ENCODE measurements at regions not wholly inside any gene's neighbourhood (a gene's known extent, or its start where the extent isn't known, plus 50 kb on each side); places are given as distances from the start of the nearest gene placed in this dataset.

- DNase-seq: no peak
- H3K9me3 ChIP-seq (ENCODE audit: control insufficient read depth, insufficient read depth, low read length): no peaks in the 10 kb centered on the region
- Mint-ChIP-seq H3K9me3 (no peaks in the 10 kb centered on the region), H3K27me3 (ENCODE audit: low read depth in 2 of 2) (no peaks in the 10 kb centered on the region), H3K27ac (no peak overlapping the region), H3K4me1 (no peaks in the 10 kb centered on the region), H3K36me3 (no peaks in the 10 kb centered on the region), H3K4me3 (no peak overlapping the region)
- H3K36me3 ChIP-seq (ENCODE audit: control insufficient read depth, insufficient read depth, low read length): no peaks in the 10 kb centered on the region
- H3K4me1 ChIP-seq (ENCODE audit: control insufficient read depth, insufficient read depth, low read length): no peaks in the 10 kb centered on the region
- H3K27ac ChIP-seq (ENCODE audit: low read length): no peak overlapping the region
- no peaks in the 10 kb centered on the region for H3K27me3 ChIP-seq (ENCODE audit: control insufficient read depth, insufficient read depth, low read length)
- intact Hi-C loops (cut with micrococcal nuclease): no loop called here
- no peak overlapping the region for H3K4me3 ChIP-seq (ENCODE audit: low read length)
- WGBS (ENCODE audit: insufficient coverage): no CpG with 5 or more reads among the region's 2 CpGs
- no peak for ATAC-seq
- no peak for TF ChIP-seq CTCF (IDR thresholded peaks at IDR 0.05)
These were observed 98.4 kb downstream of the ASMT start for GRCh38 chrX:1713296-1713695.

GRCh38 chrX:1717373-1717772, 102.5 kb downstream of the ASMT start:
- no peak overlapping the region for H3K4me3 Mint-ChIP-seq

GRCh38 chrX:1719270-1719669, 104.4 kb downstream of the ASMT start:
- DNase-seq: no peak
- WGBS (ENCODE audit: insufficient coverage): 74% methylated on average over 2 of the region's 2 CpGs

More at GRCh38 chrX:1717373-1717772, 102.5 kb downstream of the ASMT start:
- Mint-ChIP-seq H3K27me3 (ENCODE audit: low read depth in 2 of 2) (no peaks in the 10 kb centered on the region), H3K4me1 (no peaks in the 10 kb centered on the region), H3K36me3 (no peaks in the 10 kb centered on the region), H3K27ac (no peak overlapping the region), H3K9me3 (no peaks in the 10 kb centered on the region)
- Histone ChIP-seq H3K27ac (ENCODE audit: low read length) (no peak overlapping the region), H3K9me3 (ENCODE audit: control insufficient read depth, insufficient read depth, low read length) (no peaks in the 10 kb centered on the region), H3K36me3 (ENCODE audit: control insufficient read depth, insufficient read depth, low read length) (no peaks in the 10 kb centered on the region), H3K27me3 (ENCODE audit: control insufficient read depth, insufficient read depth, low read length) (no peaks in the 10 kb centered on the region), H3K4me3 (ENCODE audit: low read length) (no peak overlapping the region), H3K4me1 (ENCODE audit: control insufficient read depth, insufficient read depth, low read length) (no peaks in the 10 kb centered on the region)
- no peak for DNase-seq
- TF ChIP-seq CTCF (IDR thresholded peaks at IDR 0.05): no peak
- intact Hi-C loops (cut with micrococcal nuclease): no loop called here
- 82% methylated on average over 8 of the region's 8 CpGs for WGBS (ENCODE audit: insufficient coverage)
- no peak for ATAC-seq

More at GRCh38 chrX:1719270-1719669, 104.4 kb downstream of the ASMT start:
- H3K4me1 ChIP-seq (ENCODE audit: control insufficient read depth, insufficient read depth, low read length): no peaks in the 10 kb centered on the region
- no peaks in the 10 kb centered on the region for H3K27me3 ChIP-seq (ENCODE audit: control insufficient read depth, insufficient read depth, low read length)
- TF ChIP-seq CTCF (IDR thresholded peaks at IDR 0.05): no peak
- Mint-ChIP-seq H3K36me3 (no peaks in the 10 kb centered on the region), H3K9me3 (no peaks in the 10 kb centered on the region), H3K4me1 (no peaks in the 10 kb centered on the region), H3K4me3 (no peak overlapping the region), H3K27ac (no peak overlapping the region), H3K27me3 (ENCODE audit: low read depth in 2 of 2) (no peaks in the 10 kb centered on the region)
- H3K36me3 ChIP-seq (ENCODE audit: control insufficient read depth, insufficient read depth, low read length): no peaks in the 10 kb centered on the region
- H3K9me3 ChIP-seq (ENCODE audit: control insufficient read depth, insufficient read depth, low read length): no peaks in the 10 kb centered on the region
- no peak overlapping the region for H3K27ac ChIP-seq (ENCODE audit: low read length)
- intact Hi-C loops (cut with micrococcal nuclease): no loop called here
- no peak for ATAC-seq
- no peak overlapping the region for H3K4me3 ChIP-seq (ENCODE audit: low read length)
